Renal pelvis (tissue), 1 donor: ENCODE measurements at regions not wholly inside any gene's neighbourhood (a gene's known extent, or its start where the extent isn't known, plus 50 kb on each side); places are given as distances from the start of the nearest gene placed in this dataset.
"Not testable (repeated sequence)": the region's sequence is repeated elsewhere in the genome, so short reads cannot be mapped to it uniquely, and the experiment has no call there.

Source experiments
- DNase-seq: peaks from one replicate; pipeline ENCODE4 v3.0.0-alpha.2; 2013

DNA sequence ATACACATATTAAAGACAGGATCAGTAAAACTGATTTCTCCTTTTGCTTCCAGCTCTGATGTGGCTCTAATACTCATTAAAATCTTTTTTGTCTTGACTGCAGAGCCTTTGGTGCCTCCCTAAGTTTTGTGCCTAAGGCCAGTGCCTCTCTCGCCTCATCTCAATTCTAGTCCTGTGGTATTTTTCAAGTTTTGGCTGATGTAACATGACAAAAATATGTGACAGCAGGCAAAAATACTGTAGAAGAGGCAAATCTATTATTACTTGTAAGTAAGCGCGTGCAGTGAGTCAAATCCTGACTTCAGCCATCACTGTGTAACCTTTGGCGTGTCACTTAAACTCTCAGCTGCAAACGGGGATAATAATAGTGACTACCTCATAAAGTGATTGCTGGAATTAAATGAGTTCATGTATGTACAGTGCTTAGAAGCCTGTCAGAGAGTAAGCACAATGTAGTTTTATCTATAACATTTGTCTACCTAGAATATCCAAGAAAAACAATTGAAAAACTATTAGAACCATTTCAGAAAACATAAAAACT, 74.0 kb downstream of the MAB21L3 start:
- DNase-seq, result no peak

DNA sequence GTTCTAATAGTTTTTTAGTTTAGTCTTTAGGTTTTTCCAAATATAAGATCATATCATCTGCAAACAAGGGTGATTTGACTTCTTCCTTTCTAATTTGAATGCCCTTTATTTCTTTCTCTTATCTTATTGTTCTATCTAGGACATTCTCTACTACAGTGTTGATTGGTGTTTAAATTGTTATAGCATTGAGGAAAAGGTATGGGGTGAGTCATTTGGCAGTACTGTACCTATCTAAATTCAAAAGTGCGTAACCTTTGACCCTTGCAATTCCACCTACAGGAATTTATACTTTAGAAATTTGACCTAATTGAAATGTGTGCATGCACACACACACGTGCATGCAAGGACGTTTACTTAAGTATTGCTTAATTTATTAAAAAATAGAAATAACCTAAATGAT, 78.3 kb downstream of the MAB21L3 start:
- no peak for DNase-seq

DNA sequence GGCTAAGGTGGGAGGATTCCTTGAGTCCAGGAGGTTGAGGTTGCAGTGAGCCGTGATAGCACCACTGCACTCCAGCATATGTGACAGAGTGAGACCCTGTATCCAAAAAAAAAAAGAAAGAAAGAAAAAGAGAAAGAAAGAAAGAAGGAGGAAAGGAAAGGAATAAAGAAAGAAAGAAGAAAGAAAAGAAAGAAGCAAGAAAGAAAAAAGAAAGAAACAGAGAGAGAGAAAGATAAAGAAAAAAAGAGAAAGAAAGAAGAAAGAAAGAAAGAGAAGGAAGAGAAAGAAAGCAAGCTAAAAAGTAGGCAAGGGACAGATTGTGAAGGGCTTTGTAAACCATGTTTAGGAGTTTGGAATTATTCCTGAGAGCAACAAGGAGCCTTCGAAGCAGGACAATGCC, 80.1 kb downstream of the MAB21L3 start:
- DNase-seq, result no peak

DNA sequence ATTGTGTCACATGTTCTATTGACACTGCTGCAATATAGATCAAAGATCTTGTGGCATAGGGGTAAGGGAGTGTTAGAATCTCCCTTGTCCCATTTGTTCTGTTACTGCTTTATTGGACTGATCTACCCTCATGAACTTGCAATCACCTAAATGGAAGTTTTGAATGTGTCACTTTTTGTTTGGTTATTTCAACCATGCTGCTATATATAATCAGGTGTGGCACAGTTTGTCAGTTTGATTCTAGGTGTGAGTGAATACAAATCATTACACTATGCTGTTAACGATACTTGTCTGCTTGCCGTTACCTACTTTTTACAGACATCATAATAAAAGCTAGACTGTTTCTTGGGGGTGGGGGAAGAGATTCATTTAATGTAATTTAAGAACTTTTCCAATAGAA, 82.6 kb downstream of the MAB21L3 start:
- DNase-seq, result no peak

DNA sequence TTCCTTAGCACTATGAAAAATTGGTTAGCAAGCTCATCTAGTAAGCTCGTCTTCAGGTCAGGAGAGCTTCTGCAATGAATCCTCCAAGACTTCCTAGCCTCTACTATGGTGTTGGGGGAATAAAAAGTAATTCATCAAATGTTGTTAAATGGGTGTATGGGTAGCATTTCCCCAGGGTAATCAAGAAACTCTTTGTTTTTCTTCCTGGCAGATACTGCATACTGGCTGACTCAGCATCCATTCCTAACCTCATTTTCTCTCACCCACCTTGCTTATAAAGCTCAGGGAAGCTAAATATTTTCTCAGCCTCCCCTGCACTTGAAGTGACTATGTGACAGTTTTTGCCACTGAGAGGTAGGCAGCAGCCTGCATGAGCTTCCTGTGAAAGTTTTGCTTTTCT, 83.4 kb downstream of the MAB21L3 start:
- no peak for DNase-seq

DNA sequence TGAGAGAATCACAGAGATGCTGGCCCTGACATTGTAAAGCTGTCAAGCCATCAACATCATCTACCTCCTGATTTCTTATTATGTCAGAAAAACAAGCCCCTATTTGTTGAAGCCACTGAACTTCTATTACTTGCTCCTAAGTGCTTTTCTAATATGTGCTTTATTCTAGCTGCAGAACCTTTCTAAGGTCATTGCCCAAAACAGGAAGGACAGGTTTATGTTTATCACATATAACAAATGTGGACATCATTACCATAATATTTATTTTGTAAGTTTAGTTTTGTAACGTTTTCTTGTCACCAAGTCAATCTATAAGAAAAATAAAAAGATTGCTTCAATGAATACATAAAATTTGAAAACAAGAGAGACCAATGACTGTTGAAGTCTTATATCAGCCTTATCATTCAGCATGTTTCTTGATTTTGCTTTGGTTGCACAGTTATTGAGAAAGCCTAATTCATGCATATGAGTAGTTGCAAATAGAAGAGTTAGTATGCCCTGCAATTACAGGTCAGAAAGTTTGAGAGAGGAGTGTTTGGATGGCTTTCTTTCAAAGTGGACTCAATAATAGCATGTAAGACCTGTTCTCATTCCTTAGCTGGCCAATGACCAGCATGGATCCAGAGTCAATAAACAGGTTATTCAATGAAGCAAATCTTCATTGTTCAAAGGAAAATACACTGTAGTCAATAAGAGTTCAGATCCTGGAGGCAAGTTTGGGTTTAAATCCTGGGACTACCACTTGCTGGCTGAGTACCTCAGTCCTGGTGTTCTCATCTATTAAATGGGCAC, 84.1 kb downstream of the MAB21L3 start:
- DNase-seq, result no peak

DNA sequence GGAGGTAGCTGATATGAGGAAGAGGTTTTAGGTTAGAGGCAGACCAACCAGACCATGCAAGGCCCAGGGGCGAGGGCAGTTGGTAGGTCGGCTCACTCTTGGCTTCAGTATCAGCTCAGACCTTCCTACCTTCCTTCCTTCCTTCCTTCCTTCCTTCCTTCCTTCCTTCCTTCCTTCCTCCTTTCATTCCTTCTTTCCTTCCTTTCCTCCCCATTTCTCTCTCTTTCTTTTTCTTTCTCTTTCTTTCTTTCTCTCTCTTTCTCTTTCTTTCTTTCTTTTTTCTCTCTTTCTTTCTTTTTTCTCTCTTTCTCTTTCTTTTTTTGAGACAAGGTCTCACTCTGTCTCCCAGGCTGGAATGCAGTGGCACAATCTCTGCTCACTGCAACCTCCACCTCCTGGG, 89.1 kb downstream of the MAB21L3 start:
- DNase-seq, result not testable (repeated sequence)

DNA sequence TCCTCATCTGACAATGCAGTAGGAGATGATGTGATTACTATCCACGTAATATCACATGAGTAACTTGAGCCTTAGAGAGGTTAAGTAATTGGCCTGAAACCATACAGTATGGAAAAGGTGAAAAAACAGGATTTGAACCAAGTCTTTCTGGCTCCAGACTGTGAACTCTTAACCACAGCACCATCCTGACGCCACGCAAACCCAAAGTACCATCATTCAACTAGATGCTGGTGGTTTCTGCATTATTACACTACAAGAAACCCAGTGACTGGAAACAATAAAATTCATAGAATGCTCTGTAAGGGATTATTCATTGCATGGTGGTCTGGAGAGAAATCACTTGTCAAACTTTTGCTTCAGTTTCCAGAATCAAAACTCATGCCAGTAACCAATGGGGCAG, 90.7 kb downstream of the MAB21L3 start:
- DNase-seq, result no peak

DNA sequence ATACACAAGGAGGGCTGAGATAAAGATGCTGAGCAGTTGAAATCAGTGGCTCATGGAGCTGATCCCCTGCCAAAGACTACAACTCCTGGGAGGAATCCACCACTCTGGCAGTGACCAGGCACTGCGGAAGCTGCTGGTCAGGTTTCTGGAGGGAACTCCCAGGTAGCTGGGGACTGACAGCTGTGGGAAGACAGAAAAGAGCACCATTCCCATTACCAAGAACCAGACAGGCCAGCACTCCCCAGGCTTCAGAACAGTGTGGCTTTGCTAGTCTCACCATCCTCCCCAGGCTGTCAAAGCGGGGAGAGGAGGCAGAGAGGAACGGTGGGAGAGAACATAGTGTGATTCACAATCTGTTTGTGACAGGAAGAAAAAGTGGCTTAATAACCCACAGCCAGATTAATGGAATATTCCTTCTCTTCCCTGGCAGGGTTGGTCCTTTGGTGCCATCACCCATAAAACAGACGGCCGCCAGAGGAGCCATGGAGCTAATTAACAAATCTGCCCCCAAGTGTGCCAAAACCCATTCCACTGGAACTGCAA, 92.1 kb downstream of the MAB21L3 start:
- DNase-seq, result no peak

DNA sequence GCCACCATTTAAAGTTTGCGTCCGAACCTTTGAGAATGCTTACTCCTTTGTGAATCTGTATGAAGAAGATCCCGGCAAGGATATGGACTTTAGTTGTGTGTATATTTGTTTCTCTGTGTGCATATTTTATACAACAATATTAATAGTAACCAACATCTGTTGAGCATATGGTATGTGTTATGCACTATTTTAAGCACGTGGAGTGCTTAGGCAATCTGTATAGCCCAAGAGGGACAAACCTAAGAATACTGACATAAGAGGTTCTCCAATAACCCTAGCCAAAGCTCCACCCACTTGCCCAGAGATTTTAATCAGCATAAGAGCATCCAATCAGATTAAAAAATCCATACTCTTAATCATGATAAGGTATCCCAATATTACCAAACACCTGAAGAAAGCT, 92.7 kb downstream of the MAB21L3 start:
- DNase-seq, result no peak

DNA sequence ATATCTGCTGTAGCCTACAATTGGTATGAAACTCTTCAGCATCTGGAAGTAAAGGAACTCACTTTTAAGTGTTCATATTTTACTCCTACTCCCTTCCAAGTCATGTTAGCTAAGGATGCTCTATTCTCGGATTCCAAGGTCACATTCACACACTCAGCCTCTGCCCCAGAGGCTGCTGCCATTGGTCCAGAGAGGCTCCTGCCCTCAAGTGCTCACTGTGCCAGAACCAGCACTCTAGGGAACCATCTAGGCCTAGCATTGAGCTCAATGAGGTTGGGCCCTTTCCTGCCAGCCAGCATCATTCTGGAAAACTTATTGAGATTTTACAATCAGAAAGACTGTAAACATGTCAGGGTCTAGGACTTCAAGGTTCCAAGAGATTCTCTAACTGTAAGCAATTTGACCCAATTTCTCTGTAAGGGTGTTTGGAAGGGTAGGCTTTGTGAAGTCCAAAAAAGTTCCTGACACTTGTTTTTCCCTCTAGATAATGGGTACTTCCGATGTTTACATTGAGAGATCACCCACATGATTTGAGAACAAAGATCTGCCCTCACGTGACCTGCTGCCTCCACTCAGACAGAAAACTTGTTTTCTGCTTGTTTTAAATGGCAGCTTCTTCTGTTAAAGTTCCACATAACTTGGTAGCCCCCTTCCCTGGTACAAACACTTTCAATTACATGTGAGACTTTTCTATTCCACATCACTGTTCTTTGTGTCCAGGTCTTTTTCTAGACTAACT, 94.9 kb downstream of the MAB21L3 start:
- no peak for DNase-seq

DNA sequence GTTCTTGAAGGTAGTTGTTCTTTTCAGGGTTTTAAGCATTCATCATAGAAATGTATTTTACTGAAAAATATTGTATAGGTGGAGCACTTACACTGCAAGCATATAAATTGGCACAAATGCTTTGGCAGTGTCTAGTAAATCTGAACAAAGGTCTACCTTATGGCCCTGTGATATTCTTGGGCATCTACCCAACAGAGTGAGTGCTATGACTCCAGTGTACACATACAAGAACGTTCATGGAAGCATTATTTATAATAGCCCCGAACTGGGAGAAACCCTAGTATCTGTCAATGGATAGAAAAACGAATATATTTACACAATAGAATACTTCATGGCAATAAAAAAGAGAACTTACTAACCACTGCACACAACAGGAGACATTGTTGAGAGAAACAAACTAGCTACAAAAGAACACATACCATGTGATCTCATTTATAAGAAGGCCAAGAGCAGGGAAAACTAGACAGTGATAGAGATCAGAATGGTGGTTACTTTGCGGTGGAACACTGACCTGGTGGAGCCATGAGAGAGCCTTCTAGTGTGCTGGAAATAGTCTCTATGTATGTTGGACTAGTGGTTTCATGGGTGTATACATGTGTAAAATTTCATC, 96.0 kb downstream of the MAB21L3 start:
- no peak for DNase-seq

DNA sequence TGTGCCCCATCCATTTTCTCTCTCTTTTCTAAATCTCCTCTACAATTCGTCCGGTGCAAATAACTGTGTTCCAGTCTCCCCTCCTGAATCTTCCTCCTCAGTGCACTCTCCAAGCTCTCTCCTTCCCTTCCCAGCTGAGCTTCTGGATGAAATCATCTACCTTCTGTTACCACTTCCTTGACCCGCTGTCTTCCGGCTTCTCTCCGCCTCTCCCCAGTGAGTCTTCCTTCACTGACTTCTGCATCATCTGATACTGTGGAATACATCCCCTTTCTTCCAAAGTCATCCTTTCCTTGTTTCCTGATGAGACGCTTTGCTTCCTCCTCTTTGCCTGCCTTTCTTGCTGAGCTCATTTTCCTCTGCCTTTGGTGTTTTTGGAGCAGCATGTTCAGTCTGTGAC, 96.9 kb downstream of the MAB21L3 start:
- DNase-seq, result no peak

DNA sequence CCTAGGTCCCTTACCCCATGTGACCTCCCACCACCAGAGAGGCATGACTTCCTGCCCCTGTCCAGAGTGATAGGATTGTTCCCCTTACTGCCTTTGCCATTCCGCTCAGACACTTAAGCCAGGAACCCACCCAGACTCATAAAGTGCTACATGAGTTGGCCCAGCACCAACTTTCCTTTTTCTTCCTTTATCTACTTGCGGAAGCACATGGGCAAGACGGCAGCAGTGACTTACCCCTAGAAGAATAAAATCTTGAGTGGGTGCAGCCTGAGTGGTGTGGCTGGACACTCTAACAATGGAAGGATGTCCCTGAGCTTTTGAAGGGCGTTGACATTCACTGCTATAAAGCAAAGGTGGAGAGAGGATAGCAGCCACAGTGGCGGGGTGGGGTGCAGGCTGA, 100.1 kb downstream of the MAB21L3 start:
- no peak for DNase-seq

DNA sequence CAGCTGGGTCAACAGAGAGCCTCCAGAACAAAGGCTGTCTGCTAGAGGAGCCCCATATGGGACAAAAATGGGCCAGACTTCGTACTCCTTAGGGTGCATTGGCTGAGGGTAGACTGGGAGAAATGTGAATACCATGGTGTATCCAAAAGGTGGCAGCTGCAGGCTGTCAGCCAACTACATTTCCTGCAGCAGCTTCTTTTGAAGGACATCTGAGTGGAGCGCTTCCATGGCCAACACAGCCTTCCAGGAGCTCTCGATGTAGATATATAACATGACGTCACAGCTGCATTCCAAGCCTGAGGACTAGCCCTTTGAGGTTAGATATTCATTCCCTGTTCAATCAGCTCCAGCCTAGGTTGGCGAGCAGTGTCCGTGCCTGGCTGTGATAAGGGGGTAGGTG, 107.7 kb downstream of the MAB21L3 start:
- DNase-seq, result no peak

DNA sequence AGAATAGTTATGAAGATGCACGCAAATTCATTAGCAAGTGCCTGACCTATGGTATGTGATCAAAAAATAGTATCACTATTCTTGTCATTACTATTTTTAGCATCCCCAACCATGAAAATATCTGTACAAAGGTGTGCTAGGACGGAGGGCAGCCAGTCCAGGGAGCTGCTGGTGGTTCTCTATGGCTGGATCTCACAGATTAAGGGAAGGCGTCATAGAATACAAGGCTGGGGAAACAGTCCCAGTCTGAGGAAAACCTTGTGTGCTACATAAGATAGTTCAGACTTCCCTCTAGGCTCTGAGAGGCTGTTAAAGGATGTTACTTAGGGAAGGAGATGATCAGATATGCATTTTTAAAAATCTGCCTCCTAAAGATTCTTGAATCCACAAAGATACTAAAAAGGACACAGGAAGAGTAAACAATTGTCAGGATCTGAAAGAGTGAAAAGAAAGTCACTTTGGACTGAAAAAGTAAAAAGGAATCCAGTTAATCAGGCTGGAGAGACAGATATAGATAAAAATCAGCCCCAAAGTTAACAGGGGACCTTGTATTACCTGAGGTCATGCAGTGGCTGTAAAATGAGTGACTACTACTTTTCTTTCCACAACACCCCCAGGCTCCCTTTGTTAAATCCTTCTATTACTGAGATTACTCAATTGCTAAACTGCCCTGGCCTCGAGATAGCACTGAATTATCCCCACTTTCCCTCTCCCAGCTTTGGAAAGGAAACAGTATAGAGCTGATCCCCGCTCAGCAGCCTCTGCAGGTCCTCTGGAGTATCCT, 108.6 kb downstream of the MAB21L3 start:
- DNase-seq, result no peak

DNA sequence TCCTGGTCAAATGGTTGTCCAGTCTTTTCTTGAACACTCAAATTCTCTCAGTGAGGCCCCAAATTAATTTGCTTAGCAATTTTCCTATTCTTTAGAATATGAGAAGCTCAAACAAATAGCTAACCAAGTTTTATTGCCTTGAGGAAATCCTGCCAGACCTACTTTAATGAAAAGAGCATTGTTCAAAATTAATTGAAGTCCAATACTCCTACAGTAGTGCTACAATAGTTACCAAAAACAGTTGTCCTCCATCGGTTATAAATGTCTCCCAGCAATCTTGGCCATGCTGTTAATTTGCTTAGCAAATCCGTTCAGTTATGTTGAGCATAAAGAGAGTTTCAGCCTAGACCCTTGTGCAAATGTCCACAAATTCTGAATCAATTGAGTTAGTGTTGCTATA, 112.9 kb downstream of the MAB21L3 start:
- peak; percentile 19 for DNase-seq

DNA sequence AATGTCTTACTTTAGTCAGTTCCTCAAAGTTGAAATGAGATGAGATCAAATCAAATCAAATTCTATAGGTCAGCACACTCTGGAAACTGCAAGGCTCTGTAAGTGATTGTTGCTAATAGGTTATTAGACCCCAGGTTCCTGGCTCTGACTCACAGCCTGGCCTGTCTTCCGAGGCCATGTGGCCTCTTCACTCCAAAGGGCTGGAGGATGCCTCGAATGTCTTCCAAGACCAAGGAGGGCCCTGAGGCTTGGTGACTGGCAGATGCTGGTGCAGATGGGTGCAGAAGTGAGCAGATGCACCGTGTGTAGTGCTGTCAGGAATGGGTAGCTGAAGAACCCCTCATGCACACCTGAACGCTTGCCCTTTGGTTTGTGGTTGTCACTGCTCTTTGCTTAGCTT, 113.4 kb downstream of the MAB21L3 start:
- no peak for DNase-seq

DNA sequence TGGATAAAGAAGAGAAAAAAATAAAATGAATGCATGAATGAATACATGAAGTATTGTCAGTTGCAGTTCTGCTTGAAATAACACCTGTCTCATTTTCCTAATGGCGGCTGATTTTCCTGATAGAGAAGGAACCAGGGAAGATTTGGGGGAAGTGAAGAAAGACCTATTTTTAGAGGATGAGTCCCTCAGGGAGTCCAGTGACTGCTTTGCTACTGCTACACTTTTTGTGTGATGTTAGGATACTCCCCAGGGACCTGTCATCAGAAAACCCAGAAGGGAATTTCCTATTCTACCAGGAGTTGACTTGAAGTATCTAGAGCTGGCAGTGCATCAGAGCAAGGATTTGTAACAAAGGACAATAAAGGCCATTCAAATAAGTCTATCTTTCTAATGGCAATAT, 114.8 kb downstream of the MAB21L3 start:
- DNase-seq, result no peak

DNA sequence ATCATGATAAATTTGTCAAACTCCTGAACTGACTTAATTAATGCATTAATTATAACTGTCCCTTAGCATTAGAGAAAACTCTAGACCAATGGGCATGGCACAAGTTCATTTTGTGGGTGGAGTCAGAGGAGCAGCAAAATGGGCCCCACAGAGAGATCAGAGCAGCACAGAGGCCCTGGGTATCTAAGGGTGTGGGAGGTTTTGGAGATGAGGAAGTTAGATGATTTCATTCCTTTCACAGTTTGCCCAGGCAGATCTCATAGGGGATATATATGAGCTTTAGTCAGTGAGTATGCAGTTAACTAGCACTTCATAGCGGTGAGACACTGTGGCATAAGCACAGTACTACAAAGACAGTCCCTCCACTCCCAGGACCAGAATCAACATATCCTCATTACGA, 117.3 kb downstream of the MAB21L3 start:
- DNase-seq, result no peak

DNA sequence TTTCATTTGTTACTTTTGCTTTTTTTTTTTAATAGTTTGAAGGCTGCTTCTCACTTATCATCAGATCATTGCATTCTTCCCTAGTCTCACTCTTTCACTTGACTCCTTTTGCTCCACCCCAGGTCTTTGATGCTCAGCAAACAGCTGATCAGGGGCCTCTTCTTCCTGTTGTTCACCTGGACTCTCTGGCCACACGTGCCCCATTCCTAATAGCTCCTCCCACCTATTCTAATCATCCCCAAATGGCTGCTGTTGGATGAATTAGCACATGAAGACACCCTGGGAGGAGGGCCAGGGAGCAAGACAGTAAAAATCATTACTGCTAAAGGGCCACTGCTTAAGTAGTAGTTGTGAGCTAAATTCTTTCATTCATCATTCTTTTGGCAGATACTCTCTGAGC, 119.5 kb downstream of the MAB21L3 start:
- DNase-seq, result no peak

DNA sequence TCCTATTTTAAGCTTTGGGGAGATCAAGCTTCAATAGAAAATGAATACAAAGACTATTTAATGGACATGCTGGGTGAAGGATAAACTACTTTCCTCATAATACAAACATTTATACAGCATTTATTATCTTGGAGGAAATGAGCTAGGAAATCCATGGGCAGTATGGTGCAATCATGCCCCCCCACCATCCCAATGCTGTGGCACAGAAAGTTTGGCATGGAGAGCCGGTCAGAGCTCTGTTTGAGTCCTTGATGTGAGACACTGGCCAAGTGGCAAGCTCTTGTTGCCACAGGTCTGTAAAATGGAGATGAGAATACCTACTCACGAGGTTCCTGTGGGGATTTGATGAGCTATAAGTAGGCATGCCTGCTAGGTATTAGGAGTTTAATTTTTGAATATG, 120.6 kb downstream of the MAB21L3 start:
- no peak for DNase-seq
